Epithelial cell of esophagus (primary cell): ENCODE measurements at regions not wholly inside any gene's neighbourhood (a gene's known extent, or its start where the extent isn't known, plus 50 kb on each side); places are given as distances from the start of the nearest gene placed in this dataset.
"Not testable (repeated sequence)": the region's sequence is repeated elsewhere in the genome, so short reads cannot be mapped to it uniquely, and the experiment has no call there.

ENCODE experiments used
- DNase-seq: peaks from one replicate; pipeline ENCODE4 v3.0.0; 2010; ENCODE audit warnings: low read depth
- H3K4me3 ChIP-seq: 2 replicates; pipeline ENCODE4 v1.5.1; 2011; ENCODE audit warnings: mild to moderate bottlenecking, low read length, control low read depth
- TF ChIP-seq, protein P1 (sequence below): IDR thresholded peaks from 2 replicates; pipeline ENCODE4 v1.5.1; 2011; ENCODE audit warnings: low read depth, mild to moderate bottlenecking, low read length, control low read depth, inconsistent platforms; ENCODE audit not compliant: insufficient read depth; ENCODE audit errors: missing control alignments

DNA sequence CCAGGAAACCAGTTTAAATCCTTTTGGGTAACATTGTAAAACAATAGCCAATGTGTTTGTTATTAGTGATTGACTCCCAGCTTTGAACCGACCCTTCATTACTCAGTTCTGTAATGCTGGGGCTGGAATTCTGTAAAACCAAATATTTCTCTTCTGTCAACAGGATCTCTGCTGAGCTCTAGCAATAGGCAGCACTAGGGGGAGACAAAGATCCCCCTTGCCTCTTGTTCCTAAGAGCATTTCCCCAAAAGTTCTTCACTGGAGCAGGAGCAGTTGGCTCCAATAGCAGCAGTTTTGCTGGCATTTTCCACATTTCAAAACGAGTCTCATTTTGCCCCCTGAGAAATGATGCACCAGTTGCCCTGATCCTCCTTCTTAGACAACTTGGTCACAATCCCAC, 1671.1 kb downstream of the MRPL39 start:
- H3K4me3 ChIP-seq = no peak overlapping the region
- TF ChIP-seq, protein P1, sequence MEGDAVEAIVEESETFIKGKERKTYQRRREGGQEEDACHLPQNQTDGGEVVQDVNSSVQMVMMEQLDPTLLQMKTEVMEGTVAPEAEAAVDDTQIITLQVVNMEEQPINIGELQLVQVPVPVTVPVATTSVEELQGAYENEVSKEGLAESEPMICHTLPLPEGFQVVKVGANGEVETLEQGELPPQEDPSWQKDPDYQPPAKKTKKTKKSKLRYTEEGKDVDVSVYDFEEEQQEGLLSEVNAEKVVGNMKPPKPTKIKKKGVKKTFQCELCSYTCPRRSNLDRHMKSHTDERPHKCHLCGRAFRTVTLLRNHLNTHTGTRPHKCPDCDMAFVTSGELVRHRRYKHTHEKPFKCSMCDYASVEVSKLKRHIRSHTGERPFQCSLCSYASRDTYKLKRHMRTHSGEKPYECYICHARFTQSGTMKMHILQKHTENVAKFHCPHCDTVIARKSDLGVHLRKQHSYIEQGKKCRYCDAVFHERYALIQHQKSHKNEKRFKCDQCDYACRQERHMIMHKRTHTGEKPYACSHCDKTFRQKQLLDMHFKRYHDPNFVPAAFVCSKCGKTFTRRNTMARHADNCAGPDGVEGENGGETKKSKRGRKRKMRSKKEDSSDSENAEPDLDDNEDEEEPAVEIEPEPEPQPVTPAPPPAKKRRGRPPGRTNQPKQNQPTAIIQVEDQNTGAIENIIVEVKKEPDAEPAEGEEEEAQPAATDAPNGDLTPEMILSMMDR = no peak
- DNase-seq = no peak

DNA sequence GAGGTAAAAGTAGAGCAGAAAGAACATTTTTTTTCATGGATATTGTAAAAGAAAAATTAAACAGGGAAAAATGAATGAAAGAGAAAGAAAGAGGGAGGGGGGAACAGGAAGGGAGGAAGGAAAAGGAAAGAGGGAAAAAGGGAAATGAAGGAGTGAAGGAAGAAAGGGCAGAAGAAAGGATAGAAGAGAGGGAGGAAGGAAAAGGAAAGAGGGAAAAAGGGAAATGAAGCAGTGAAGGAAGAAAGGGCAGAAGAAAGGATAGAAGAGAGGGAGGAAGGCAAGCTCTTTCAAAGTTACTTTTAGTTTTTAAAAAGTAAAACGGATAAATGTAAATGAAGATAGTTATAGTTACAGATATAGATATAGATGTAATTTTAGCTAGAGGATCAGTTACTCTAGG, 1676.7 kb downstream of the MRPL39 start:
- H3K4me3 ChIP-seq = no peak overlapping the region
- no peak for DNase-seq
- TF ChIP-seq, protein P1 = no peak

DNA sequence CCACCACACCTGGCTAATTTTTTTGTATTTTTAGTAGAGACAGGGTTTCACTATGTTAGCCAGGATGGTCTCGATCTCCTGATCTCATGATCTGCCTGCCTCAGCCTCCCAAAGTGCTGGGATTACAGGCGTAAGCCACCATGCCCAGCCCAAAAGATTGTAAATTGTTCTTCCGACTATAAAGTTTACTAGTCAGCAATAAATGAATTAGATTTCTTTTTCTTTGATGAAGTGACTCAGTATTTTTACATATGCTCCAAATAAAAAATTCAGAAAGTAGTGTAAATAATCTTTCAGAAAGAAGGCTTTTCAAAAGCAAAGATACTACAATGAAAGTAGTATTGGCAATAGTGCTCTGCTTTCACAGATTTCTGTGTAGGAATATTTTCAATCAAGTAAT, 1680.9 kb downstream of the MRPL39 start:
- H3K4me3 ChIP-seq, DNase-seq: not testable (repeated sequence)

DNA sequence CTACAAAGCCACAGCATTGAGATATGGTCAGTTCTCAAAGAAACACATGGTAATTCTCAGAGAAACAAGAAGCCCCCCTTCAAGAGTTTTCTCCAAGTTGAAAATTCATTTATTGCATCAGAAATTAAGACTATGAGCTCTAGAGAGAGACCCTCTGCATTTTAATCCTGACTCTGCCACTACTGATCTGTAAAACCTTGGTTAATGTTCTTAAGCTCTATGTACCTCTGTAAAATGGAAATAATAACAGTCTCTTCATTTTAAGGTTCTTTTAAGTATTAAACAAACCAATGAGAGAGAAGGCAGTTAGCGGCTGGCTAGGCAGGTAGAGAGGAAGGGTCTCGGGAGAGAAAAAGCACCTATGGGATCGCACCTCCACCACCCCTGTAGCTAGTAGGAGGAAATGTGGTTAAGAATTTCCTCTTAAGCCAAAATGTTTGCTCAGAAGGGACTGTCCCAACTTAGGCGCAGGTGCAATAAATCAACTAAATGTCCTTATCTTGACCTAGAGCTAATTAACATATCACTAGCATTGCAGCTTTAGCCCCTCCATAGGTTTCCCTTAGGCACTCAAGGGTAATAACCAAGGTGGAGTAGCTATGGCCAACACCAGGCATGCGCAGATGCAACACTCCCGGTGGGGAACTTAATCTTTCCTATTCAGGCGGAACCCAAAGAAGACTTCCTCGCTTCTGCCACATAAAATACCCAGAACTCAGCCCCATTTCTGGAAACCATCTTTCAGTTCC, 1685.4 kb downstream of the MRPL39 start:
- TF ChIP-seq, protein P1 = no peak
- H3K4me3 ChIP-seq = no peak overlapping the region
- no peak for DNase-seq

DNA sequence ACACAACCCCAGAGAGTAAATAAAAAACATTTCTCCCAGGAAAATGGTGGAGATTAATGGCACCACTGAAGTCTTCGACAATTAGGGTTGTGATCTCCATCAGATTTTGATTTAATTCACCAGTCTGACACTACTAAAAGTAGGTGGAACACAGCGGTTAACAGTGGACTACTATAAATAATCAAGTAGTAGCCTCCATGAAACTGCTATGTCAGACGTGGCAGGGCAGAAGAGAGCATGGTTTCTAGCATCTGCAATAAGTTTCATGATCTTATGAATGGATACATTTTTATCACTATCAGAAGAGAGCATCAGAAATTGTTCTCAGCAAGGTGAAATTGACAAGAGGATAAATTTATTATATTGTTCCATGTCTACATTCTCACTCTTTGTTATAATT, 1706.6 kb downstream of the MRPL39 start:
- DNase-seq = no peak
- TF ChIP-seq, protein P1 = no peak
- no peak overlapping the region for H3K4me3 ChIP-seq

DNA sequence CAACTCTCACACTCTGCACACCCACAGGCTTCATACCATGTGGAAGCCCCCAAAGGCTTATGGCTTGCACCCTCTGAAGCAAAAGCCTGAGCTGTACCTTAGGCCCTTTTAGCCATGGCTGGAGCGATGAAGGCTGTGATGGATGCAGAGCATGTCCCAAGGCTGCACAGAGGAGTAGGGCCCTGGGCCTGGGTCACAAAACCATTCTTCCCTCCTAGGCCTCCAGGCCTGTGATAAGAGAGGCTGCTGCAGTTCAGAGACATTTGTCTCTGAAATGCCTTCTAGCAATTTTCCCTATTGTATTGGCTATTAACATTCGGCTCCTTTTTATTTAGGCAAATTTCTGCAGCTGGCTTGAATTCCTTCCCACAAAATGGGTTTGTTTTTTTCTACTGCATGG, 1707.7 kb downstream of the MRPL39 start:
- H3K4me3 ChIP-seq = no peak overlapping the region
- DNase-seq = no peak
- TF ChIP-seq, protein P1 = no peak

DNA sequence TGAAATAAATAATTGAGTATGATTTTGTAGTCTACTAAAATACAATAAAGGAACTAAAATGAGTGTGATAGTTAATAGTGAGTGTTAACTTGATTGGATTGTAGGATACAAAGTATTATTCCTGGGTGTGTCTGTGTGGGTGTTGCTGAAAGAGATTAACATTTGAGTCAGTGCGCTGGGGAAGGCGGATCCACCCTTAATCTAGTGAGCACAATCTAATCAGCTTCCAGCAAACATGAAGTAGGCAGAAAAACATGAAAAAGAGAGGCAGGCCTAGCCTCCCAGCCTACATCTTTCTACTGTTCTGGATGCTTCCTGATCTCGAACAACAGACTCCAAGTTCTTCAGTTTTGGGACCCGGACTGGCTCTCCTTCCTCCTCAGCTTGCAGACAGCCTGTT, 1716.6 kb downstream of the MRPL39 start:
- TF ChIP-seq, protein P1 = no peak
- no peak for DNase-seq
- no peak overlapping the region for H3K4me3 ChIP-seq
